HG02798 (cell line): ENCODE measurements at regions not wholly inside any gene's neighbourhood (a gene's known extent, or its start where the extent isn't known, plus 50 kb on each side); places are given as distances from the start of the nearest gene placed in this dataset.

Experiments used
- ATAC-seq: cut with Tn5 transposase; IDR thresholded peaks from one replicate; pipeline ENCODE4 v1.9.1; 2021; ENCODE audit warnings: mild to moderate bottlenecking; ENCODE audit not compliant: unreplicated experiment, poor library complexity

GRCh38 chr21:39061766-39062165 is 121.5 kb downstream of the PSMG1 start:
- no peak for ATAC-seq

GRCh38 chr21:39060485-39061083 is 122.7 kb downstream of the PSMG1 start:
- ATAC-seq: no peak

- ATAC-seq: no peak
These were observed 126.1 kb downstream of the PSMG1 start for GRCh38 chr21:39057121-39057520.

GRCh38 chr21:39056636-39057035 is 126.6 kb downstream of the PSMG1 start:
- no peak for ATAC-seq

- ATAC-seq: no peak
These were observed 128.0 kb downstream of the PSMG1 start for GRCh38 chr21:39055167-39055767.

- no peak for ATAC-seq
These were observed 129.2 kb downstream of the PSMG1 start for GRCh38 chr21:39054066-39054465.

- no peak for ATAC-seq
These were observed 130.1 kb downstream of the PSMG1 start for GRCh38 chr21:39053126-39053525.

- ATAC-seq: no peak
These were observed 130.5 kb downstream of the PSMG1 start for GRCh38 chr21:39052718-39053117.

- ATAC-seq: no peak
These were observed 131.7 kb downstream of the PSMG1 start for GRCh38 chr21:39051588-39051949.

GRCh38 chr21:39050841-39051587 is 132.2 kb downstream of the PSMG1 start:
- no peak for ATAC-seq

- ATAC-seq: no peak
These were observed 134.7 kb downstream of the PSMG1 start for GRCh38 chr21:39048574-39048973.

GRCh38 chr21:39048064-39048463 is 135.2 kb downstream of the PSMG1 start:
- no peak for ATAC-seq

GRCh38 chr21:39047046-39047445 is 136.2 kb downstream of the PSMG1 start:
- ATAC-seq: no peak

GRCh38 chr21:39046236-39046916 is 136.9 kb downstream of the PSMG1 start:
- no peak for ATAC-seq

GRCh38 chr21:39041816-39042215 is 141.4 kb downstream of the PSMG1 start:
- no peak for ATAC-seq

- no peak for ATAC-seq
These were observed 142.6 kb downstream of the PSMG1 start for GRCh38 chr21:39040494-39041110.

GRCh38 chr21:39037807-39038405 is 145.3 kb downstream of the PSMG1 start:
- ATAC-seq: no peak

- ATAC-seq: no peak
These were observed 146.7 kb downstream of the PSMG1 start for GRCh38 chr21:39036581-39036980.

GRCh38 chr21:39034590-39035536 is 148.4 kb downstream of the PSMG1 start:
- ATAC-seq: no peak
